Keratinocyte (primary cell): ENCODE measurements at regions not wholly inside any gene's neighbourhood (a gene's known extent, or its start where the extent isn't known, plus 50 kb on each side); places are given as distances from the start of the nearest gene placed in this dataset.

Source experiments
- CTCF ChIP-seq, 3 experiments: IDR thresholded peaks in 1 of 3; conservative IDR thresholded peaks in 1 of 3; optimal IDR thresholded peaks in 1 of 3; 2 replicates in 2 of 3; 3 replicates in 1 of 3; pipeline versions ENCODE3 to v1.5.1; 2011; ENCODE audit warnings: low read length in 3 of 3, mild to moderate bottlenecking in 3 of 3, moderate library complexity in 2 of 3, control low read depth in 1 of 3, inconsistent platforms in 1 of 3; ENCODE audit not compliant: insufficient read depth in 2 of 3; ENCODE audit errors: extremely low read depth in 1 of 3
- EZH2 ChIP-seq: IDR thresholded peaks from one replicate; pipeline ENCODE4 v1.6.1; 2012; ENCODE audit warnings: inconsistent platforms, mild to moderate bottlenecking, low read length, moderate library complexity

GRCh38 chr1:4270651-4271337 is 370.7 kb upstream of the C1orf174 start:
- TF ChIP-seq CTCF (optimal IDR thresholded peaks at IDR 0.05 in 1 of 3, IDR thresholded peaks at IDR 0.05 in 1 of 3, conservative IDR thresholded peaks at IDR 0.05 in 1 of 3; ENCODE audit: extremely low read depth in 1 of 3, insufficient read depth in 2 of 3, low read length in 3 of 3) = no peak
- no peak for TF ChIP-seq EZH2
